HCT116 (cell line): ENCODE measurements at regions not wholly inside any gene's neighbourhood (a gene's known extent, or its start where the extent isn't known, plus 50 kb on each side); places are given as distances from the start of the nearest gene placed in this dataset.

Experiments used
- ATAC-seq: fragments of 200-7000 bp; cut with Tn5 transposase; 2 replicates; pipeline ENCODE4 v1.9.1; 2020; ENCODE audit warnings: mild to moderate bottlenecking, moderate library complexity
- BruUV-seq: library from RNA; stranded (reverse); fragments of 400-500 nt; replicated peaks from 2 replicates; lab custom pipeline; 2021; lab: Mats Ljungman, UMichigan
- CTCF ChIA-PET: fragments of 300-600 bp; sonication (Branson Sonifier 250); formaldehyde crosslinking; loops from one replicate; lab custom pipeline; 2021; ENCODE audit warnings: antibody characterized with exemption; lab: Charles Lee
- POLR2A ChIA-PET: fragments of 300-600, 350-600 bp; sonication (Branson Sonifier 250); formaldehyde crosslinking; loops from one replicate; lab custom pipeline; 2021; ENCODE audit warnings: antibody characterized with exemption; lab: Charles Lee
- RAD21 ChIA-PET, 2 experiments: fragments of 300-600 bp; sonication (Branson Sonifier 250); formaldehyde crosslinking; loops; one replicate each; lab custom pipeline; 2023; ENCODE audit warnings: low total read pairs in 2 of 2; ENCODE audit not compliant: uncharacterized antibody in 2 of 2, unreplicated experiment in 2 of 2, low non-redundant PET in 1 of 2; lab: Charles Lee
- DNase-seq: peaks from one replicate; pipeline ENCODE4 v3.0.0-alpha.2; 2010; ENCODE audit warnings: low read depth, low spot score
- H2AFZ ChIP-seq: fragments of 200-600 bp; shearing (Covaris generic), sonication (generic); 2 replicates; pipeline ENCODE4 v1.6.1; 2017; ENCODE audit warnings: low read depth, mixed run types, mixed read lengths, antibody characterized with exemption, low read length; ENCODE audit not compliant: poor library complexity, severe bottlenecking
- H3K27ac ChIP-seq: 2 replicates; pipeline ENCODE4 v1.5.1; 2012; ENCODE audit warnings: low read depth, low read length
- H3K27me3 ChIP-seq: fragments of 200-600 bp; sonication (generic); 2 replicates; pipeline ENCODE4 v1.6.1; 2016; ENCODE audit warnings: mixed run types, low read length, mixed read lengths; ENCODE audit not compliant: insufficient read depth
- H3K36me3 ChIP-seq, 2 experiments: fragments of 200-500 bp in 1 of 2; fragments of 200-600 bp in 1 of 2; sonication (Bioruptor generic) in 1 of 2; sonication (generic) in 1 of 2; 2 replicates each; pipeline versions ENCODE4 v1.5.1 to v1.6.1; 2014 to 2016; ENCODE audit warnings: low read length in 2 of 2, inconsistent platforms in 1 of 2, mixed read lengths in 1 of 2, mixed run types in 1 of 2; ENCODE audit not compliant: insufficient read depth in 2 of 2, control insufficient read depth in 1 of 2
- H3K4me1 ChIP-seq, 2 experiments: fragments of 200-600 bp in 1 of 2; sonication (generic) in 1 of 2; 2 replicates each; pipeline versions ENCODE4 v1.5.1 to v1.6.1; 2012 to 2017; ENCODE audit warnings: low read length in 2 of 2, inconsistent platforms in 1 of 2, mild to moderate bottlenecking in 1 of 2, mixed read lengths in 1 of 2, mixed run types in 1 of 2, moderate library complexity in 1 of 2; ENCODE audit not compliant: insufficient read depth in 2 of 2, control insufficient read depth in 1 of 2
- H3K4me2 ChIP-seq: fragments of 200-600 bp; sonication (generic); 2 replicates; pipeline ENCODE4 v1.6.1; 2017; ENCODE audit warnings: mixed run types, low read length, mixed read lengths
- H3K4me3 ChIP-seq, 2 experiments: fragments of 200-600 bp in 1 of 2; sonication (generic) in 1 of 2; replicated peaks in 1 of 2; 2 replicates each; pipeline ENCODE4 v1.5.1; 2011 to 2016; ENCODE audit warnings: low read length in 2 of 2, control low read depth in 1 of 2, low read depth in 1 of 2, mild to moderate bottlenecking in 1 of 2, mixed read lengths in 1 of 2, mixed run types in 1 of 2
- H3K79me2 ChIP-seq: fragments of 200-600 bp; sonication (generic); 2 replicates; pipeline ENCODE4 v1.6.1; 2017; ENCODE audit warnings: mild to moderate bottlenecking, mixed run types, low read length, moderate library complexity, mixed read lengths; ENCODE audit not compliant: insufficient read depth
- H3K9ac ChIP-seq: fragments of 200-600 bp; sonication (generic); 2 replicates; pipeline ENCODE4 v1.6.1; 2016; ENCODE audit warnings: low read length, mixed read lengths
- H3K9me2 ChIP-seq: fragments of 200-600 bp; sonication (generic), shearing (Covaris generic); 2 replicates; pipeline ENCODE4 v1.6.1; 2017; ENCODE audit warnings: mixed run types, mild to moderate bottlenecking, moderate library complexity; ENCODE audit not compliant: insufficient read depth
- H3K9me3 ChIP-seq, 2 experiments: fragments of 200-500 bp in 1 of 2; fragments of 200-600 bp in 1 of 2; sonication (Bioruptor generic) in 1 of 2; sonication (generic) in 1 of 2; 2 replicates each; pipeline ENCODE4 v1.6.1; 2014 to 2017; ENCODE audit warnings: low read length in 2 of 2, mixed read lengths in 2 of 2, inconsistent platforms in 1 of 2, low read depth in 1 of 2, mild to moderate bottlenecking in 1 of 2, mixed run types in 1 of 2, moderate library complexity in 1 of 2; ENCODE audit not compliant: control insufficient read depth in 1 of 2, insufficient read depth in 1 of 2
- H4K20me1 ChIP-seq: fragments of 200-600 bp; sonication (generic), shearing (Covaris generic); 2 replicates; pipeline ENCODE4 v1.6.1; 2017; ENCODE audit warnings: mixed run types, mild to moderate bottlenecking, moderate library complexity; ENCODE audit not compliant: insufficient read depth
- CBX3 ChIP-seq: IDR thresholded peaks from 2 replicates; pipeline ENCODE4 v1.6.1; 2012; ENCODE audit warnings: low read depth
- CEBPB ChIP-seq: IDR thresholded peaks from 2 replicates; pipeline ENCODE4 v1.6.1; 2012; ENCODE audit warnings: low read depth
- CTCF ChIP-seq, 3 experiments: fragments of 200-600 bp in 1 of 3; sonication (generic) in 1 of 3; IDR thresholded peaks in 2 of 3; conservative IDR thresholded peaks in 1 of 3; 2 replicates each; pipeline ENCODE4 v1.5.1; 2012 to 2017; ENCODE audit warnings: low read depth in 2 of 3, low read length in 2 of 3, antibody characterized with exemption in 1 of 3, borderline replicate concordance in 1 of 3, control low read depth in 1 of 3, mild to moderate bottlenecking in 1 of 3, mixed read lengths in 1 of 3, mixed run types in 1 of 3, moderate library complexity in 1 of 3; ENCODE audit not compliant: insufficient read depth in 1 of 3
- EGR1 ChIP-seq: IDR thresholded peaks from 2 replicates; pipeline ENCODE4 v1.6.1; 2012; ENCODE audit warnings: low read depth
- ELF1 ChIP-seq: IDR thresholded peaks from 2 replicates; pipeline ENCODE4 v1.6.1; 2012; ENCODE audit warnings: low read depth, borderline replicate concordance
- EZH2 ChIP-seq: fragments of 200-600 bp; sonication (generic); IDR thresholded peaks from 2 replicates; pipeline ENCODE4 v1.6.1; 2017; ENCODE audit warnings: antibody characterized with exemption, mixed run types
- EZH2phosphoT487 ChIP-seq: fragments of 200-600 bp; IDR thresholded peaks from 2 replicates; pipeline ENCODE4 v1.6.1; 2018; ENCODE audit warnings: antibody characterized with exemption, borderline replicate concordance
- FOSL1 ChIP-seq: IDR thresholded peaks from 2 replicates; pipeline ENCODE4 v1.6.1; 2012; ENCODE audit warnings: low read depth
- POLR2A ChIP-seq: IDR thresholded peaks from 2 replicates; pipeline ENCODE4 v1.7.0; 2011; ENCODE audit warnings: borderline replicate concordance; ENCODE audit not compliant: insufficient read depth, insufficient read length; ENCODE audit errors: extremely low read depth
- POLR2AphosphoS5 ChIP-seq: IDR thresholded peaks from 2 replicates; pipeline ENCODE4 v1.6.1; 2011; ENCODE audit warnings: mild to moderate bottlenecking, low read depth, low read length, moderate library complexity
- RAD21 ChIP-seq: IDR thresholded peaks from 2 replicates; pipeline ENCODE4 v1.6.1; 2012; ENCODE audit warnings: low read depth, mild to moderate bottlenecking
- SIN3A ChIP-seq: IDR thresholded peaks from 2 replicates; pipeline ENCODE4 v1.6.1; 2012; ENCODE audit warnings: low read depth
- SRF ChIP-seq: IDR thresholded peaks from 2 replicates; pipeline ENCODE4 v1.6.1; 2012; ENCODE audit warnings: low read depth
- TCF7L2 ChIP-seq: IDR thresholded peaks from 2 replicates; pipeline ENCODE4 v1.7.0; 2011; ENCODE audit warnings: borderline replicate concordance, inconsistent platforms; ENCODE audit not compliant: insufficient read depth, insufficient read length; ENCODE audit errors: extremely low read depth
- YY1 ChIP-seq: IDR thresholded peaks from 2 replicates; pipeline ENCODE4 v1.6.1; 2011; ENCODE audit warnings: low read length, low read depth, moderate library complexity, mild to moderate bottlenecking; ENCODE audit not compliant: insufficient replicate concordance; ENCODE audit errors: extremely low read depth
- ZBTB33 ChIP-seq: IDR thresholded peaks from 2 replicates; pipeline ENCODE4 v1.6.1; 2011; ENCODE audit warnings: mild to moderate bottlenecking, low read length, moderate library complexity; ENCODE audit not compliant: insufficient replicate concordance; ENCODE audit errors: extremely low read depth
- ZFX ChIP-seq: fragments of 450-650 bp; IDR thresholded peaks from 2 replicates; pipeline ENCODE4 v1.6.1; 2017
- ZNF274 ChIP-seq: fragments of 200-500 bp; sonication (Bioruptor generic); IDR thresholded peaks from 2 replicates; pipeline ENCODE4 v1.6.1; 2014; ENCODE audit warnings: mild to moderate bottlenecking, low read depth, low read length, inconsistent platforms
- intact Hi-C: fragments of 100-400 bp; cut with micrococcal nuclease; formaldehyde crosslinking; loops from 2 replicates; pipeline ENCODE4 v1.10.0; 2022
- TF ChIP-seq, protein P1 (sequence below): IDR thresholded peaks from 2 replicates; pipeline ENCODE4 v1.6.1; 2012; ENCODE audit warnings: low read depth
- TF ChIP-seq, protein P2 (sequence below): IDR thresholded peaks from 2 replicates; pipeline ENCODE4 v1.6.1; 2012

DNA sequence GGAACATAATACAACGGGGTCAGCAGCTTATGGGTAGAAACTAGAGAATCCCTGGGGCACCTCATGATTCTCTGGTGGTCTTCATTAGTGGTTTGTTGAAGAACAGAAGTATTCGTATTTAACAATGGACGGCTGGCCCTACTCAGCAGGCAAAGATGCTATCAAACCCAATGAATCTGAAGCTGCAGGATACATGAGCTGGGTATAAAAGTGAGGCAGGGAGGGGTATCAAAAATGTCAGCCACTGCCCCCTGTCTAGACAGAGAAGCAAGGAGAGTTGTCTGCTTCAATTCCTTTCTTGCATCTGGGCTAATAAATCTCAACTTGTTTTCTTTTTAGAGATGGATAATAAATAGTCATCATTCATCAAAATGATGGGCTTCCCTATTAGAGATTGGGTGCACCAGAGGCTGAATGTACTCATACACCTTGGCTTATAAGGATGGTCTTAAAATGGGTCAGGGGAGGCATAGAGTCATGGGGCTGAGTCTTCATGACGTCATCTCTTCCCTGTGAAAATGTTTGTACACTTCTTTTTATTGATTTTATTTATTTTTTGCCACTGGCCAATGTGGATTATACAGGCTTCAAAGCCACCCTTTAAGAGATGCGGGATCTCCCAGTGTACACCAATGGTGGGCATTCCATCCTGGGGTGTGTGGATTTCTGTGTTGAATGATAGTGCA, 259.5 kb downstream of the SHOX start:
- H3K27ac ChIP-seq: no peak overlapping the region
- no peak overlapping the region for H3K4me2 ChIP-seq
- RAD21 ChIA-PET: no interaction called here
- H3K36me3 ChIP-seq: no peaks in the 10 kb centered on the region
- no peaks in the 10 kb centered on the region; a peak in 2 of 4 replicates for H3K9me3 ChIP-seq
- POLR2A ChIA-PET: no interaction called here
- no peak overlapping the region for H2AFZ ChIP-seq
- no peak overlapping the region for H3K9ac ChIP-seq
- CTCF ChIA-PET: no interaction called here
- intact Hi-C loops: no loop called here
- no peak overlapping the region for H3K4me3 ChIP-seq
- H3K9me2 ChIP-seq: no peaks in the 10 kb centered on the region
- H3K4me1 ChIP-seq: no peaks in the 10 kb centered on the region
- ATAC-seq (no peak), DNase-seq (no peak)
- H4K20me1 ChIP-seq: no peaks in the 10 kb centered on the region
- BruUV-seq: no TSS peak
- no peaks in the 10 kb centered on the region for H3K27me3 ChIP-seq
- H3K79me2 ChIP-seq: no peaks in the 10 kb centered on the region
- TF ChIP-seq ZFX: no peak
- no peak for TF ChIP-seq ZNF274
- no peak for TF ChIP-seq EGR1
- TF ChIP-seq, protein P1, sequence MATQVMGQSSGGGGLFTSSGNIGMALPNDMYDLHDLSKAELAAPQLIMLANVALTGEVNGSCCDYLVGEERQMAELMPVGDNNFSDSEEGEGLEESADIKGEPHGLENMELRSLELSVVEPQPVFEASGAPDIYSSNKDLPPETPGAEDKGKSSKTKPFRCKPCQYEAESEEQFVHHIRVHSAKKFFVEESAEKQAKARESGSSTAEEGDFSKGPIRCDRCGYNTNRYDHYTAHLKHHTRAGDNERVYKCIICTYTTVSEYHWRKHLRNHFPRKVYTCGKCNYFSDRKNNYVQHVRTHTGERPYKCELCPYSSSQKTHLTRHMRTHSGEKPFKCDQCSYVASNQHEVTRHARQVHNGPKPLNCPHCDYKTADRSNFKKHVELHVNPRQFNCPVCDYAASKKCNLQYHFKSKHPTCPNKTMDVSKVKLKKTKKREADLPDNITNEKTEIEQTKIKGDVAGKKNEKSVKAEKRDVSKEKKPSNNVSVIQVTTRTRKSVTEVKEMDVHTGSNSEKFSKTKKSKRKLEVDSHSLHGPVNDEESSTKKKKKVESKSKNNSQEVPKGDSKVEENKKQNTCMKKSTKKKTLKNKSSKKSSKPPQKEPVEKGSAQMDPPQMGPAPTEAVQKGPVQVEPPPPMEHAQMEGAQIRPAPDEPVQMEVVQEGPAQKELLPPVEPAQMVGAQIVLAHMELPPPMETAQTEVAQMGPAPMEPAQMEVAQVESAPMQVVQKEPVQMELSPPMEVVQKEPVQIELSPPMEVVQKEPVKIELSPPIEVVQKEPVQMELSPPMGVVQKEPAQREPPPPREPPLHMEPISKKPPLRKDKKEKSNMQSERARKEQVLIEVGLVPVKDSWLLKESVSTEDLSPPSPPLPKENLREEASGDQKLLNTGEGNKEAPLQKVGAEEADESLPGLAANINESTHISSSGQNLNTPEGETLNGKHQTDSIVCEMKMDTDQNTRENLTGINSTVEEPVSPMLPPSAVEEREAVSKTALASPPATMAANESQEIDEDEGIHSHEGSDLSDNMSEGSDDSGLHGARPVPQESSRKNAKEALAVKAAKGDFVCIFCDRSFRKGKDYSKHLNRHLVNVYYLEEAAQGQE: no peak
- TF ChIP-seq POLR2A: no peak
- TF ChIP-seq POLR2AphosphoS5: no peak
- no peak for TF ChIP-seq RAD21
- no peak for TF ChIP-seq CEBPB
- TF ChIP-seq TCF7L2: no peak
- TF ChIP-seq, protein P2, sequence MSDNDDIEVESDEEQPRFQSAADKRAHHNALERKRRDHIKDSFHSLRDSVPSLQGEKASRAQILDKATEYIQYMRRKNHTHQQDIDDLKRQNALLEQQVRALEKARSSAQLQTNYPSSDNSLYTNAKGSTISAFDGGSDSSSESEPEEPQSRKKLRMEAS: no peak
- no peak for TF ChIP-seq SRF
- no peak for TF ChIP-seq FOSL1
- TF ChIP-seq SIN3A: no peak
- TF ChIP-seq ZBTB33: no peak
- TF ChIP-seq EZH2: no peak
- TF ChIP-seq YY1: no peak
- TF ChIP-seq EZH2phosphoT487: no peak
- no peak for TF ChIP-seq CBX3
- no peak for TF ChIP-seq CTCF (IDR thresholded peaks at IDR 0.05 in 2 of 3, conservative IDR thresholded peaks at IDR 0.05 in 1 of 3; ENCODE audit: borderline replicate concordance in 1 of 3, insufficient read depth in 1 of 3, low read depth in 2 of 3, low read length in 2 of 3)
- no peak for TF ChIP-seq ELF1
